ENCODE measurements at regions not wholly inside any gene's neighbourhood (a gene's known extent, or its start where the extent isn't known, plus 50 kb on each side); places are given as distances from the start of the nearest gene placed in this dataset.

- TF ChIP-seq EP300 (IDR thresholded peaks at IDR 0.05; ENCODE audit: borderline replicate concordance in 1 of 2, low read depth in 2 of 2, low read length in 2 of 2) = no peak
- TF ChIP-seq, protein P1, sequence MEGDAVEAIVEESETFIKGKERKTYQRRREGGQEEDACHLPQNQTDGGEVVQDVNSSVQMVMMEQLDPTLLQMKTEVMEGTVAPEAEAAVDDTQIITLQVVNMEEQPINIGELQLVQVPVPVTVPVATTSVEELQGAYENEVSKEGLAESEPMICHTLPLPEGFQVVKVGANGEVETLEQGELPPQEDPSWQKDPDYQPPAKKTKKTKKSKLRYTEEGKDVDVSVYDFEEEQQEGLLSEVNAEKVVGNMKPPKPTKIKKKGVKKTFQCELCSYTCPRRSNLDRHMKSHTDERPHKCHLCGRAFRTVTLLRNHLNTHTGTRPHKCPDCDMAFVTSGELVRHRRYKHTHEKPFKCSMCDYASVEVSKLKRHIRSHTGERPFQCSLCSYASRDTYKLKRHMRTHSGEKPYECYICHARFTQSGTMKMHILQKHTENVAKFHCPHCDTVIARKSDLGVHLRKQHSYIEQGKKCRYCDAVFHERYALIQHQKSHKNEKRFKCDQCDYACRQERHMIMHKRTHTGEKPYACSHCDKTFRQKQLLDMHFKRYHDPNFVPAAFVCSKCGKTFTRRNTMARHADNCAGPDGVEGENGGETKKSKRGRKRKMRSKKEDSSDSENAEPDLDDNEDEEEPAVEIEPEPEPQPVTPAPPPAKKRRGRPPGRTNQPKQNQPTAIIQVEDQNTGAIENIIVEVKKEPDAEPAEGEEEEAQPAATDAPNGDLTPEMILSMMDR (IDR thresholded peaks at IDR 0.05; ENCODE audit: control extremely low read depth in 1 of 3, insufficient read depth in 1 of 3, low read depth in 1 of 3, low read length in 3 of 3) = no peak
- no peak for TF ChIP-seq TAF1 (IDR thresholded peaks at IDR 0.05; ENCODE audit: low read depth, low read length)
- TF ChIP-seq, protein P2, sequence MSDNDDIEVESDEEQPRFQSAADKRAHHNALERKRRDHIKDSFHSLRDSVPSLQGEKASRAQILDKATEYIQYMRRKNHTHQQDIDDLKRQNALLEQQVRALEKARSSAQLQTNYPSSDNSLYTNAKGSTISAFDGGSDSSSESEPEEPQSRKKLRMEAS (IDR thresholded peaks at IDR 0.05) = no peak
- TF ChIP-seq GTF2F1 (IDR thresholded peaks at IDR 0.05; ENCODE audit: borderline replicate concordance, low read depth, low read length) = no peak
- no peak for TF ChIP-seq POLR2AphosphoS5 (IDR thresholded peaks at IDR 0.05; ENCODE audit: low read depth, low read length)
- TF ChIP-seq EZH2 (IDR thresholded peaks at IDR 0.05; ENCODE audit: low read depth, low read length, severe bottlenecking) = no peak
- no peak for TF ChIP-seq KDM5A (IDR thresholded peaks at IDR 0.05; ENCODE audit: low read length)
- TF ChIP-seq BRCA1 (IDR thresholded peaks at IDR 0.05; ENCODE audit: low read depth, low read length) = no peak
- no peak for TF ChIP-seq YY1 (IDR thresholded peaks at IDR 0.05; ENCODE audit: low read depth, low read length)
- TF ChIP-seq TCF12 (IDR thresholded peaks at IDR 0.05; ENCODE audit: low read depth, low read length) = no peak
- TF ChIP-seq POLR2A (IDR thresholded peaks at IDR 0.05; ENCODE audit: control extremely low read depth in 1 of 2, low read depth in 2 of 2, low read length in 2 of 2) = no peak
- no peak for TF ChIP-seq ASH2L (IDR thresholded peaks at IDR 0.05; ENCODE audit: low read length)
- TF ChIP-seq GABPA (IDR thresholded peaks at IDR 0.05; ENCODE audit: borderline replicate concordance, insufficient read depth, low read length) = no peak
These were observed 131.8 kb downstream of the ACTL8 start for GRCh38 chr1:17886838-17887441.
